ENCODE measurements at regions not wholly inside any gene's neighbourhood (a gene's known extent, or its start where the extent isn't known, plus 50 kb on each side); places are given as distances from the start of the nearest gene placed in this dataset.

- Histone ChIP-seq H3K27ac (no peak overlapping the region), H3K4me1 (no peaks in the 10 kb centered on the region), H3K36me3 (no peaks in the 10 kb centered on the region), H3K9me3 (no peaks in the 10 kb centered on the region), H3K27me3 (no peaks in the 10 kb centered on the region), H3K4me3 (no peak overlapping the region)
- 80 to 84% methylated on average over 6 of the region's 6 CpGs for WGBS, 2 donors
- no peak for DNase-seq
- TF ChIP-seq, protein P1, sequence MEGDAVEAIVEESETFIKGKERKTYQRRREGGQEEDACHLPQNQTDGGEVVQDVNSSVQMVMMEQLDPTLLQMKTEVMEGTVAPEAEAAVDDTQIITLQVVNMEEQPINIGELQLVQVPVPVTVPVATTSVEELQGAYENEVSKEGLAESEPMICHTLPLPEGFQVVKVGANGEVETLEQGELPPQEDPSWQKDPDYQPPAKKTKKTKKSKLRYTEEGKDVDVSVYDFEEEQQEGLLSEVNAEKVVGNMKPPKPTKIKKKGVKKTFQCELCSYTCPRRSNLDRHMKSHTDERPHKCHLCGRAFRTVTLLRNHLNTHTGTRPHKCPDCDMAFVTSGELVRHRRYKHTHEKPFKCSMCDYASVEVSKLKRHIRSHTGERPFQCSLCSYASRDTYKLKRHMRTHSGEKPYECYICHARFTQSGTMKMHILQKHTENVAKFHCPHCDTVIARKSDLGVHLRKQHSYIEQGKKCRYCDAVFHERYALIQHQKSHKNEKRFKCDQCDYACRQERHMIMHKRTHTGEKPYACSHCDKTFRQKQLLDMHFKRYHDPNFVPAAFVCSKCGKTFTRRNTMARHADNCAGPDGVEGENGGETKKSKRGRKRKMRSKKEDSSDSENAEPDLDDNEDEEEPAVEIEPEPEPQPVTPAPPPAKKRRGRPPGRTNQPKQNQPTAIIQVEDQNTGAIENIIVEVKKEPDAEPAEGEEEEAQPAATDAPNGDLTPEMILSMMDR (IDR thresholded peaks at IDR 0.05), result no peak
- intact Hi-C loops (cut with DNase I), result no loop called here
- ATAC-seq, result no peak
Measured at GRCh38 chr4:79255793-79256192, 70.1 kb downstream of the NAA11 start.

GRCh38 chr4:79253924-79254323 lies 71.9 kb downstream of the NAA11 start:
- no peak overlapping the region for H3K27ac ChIP-seq
- no peaks in the 10 kb centered on the region for H3K36me3 ChIP-seq
- TF ChIP-seq, protein P1 (IDR thresholded peaks at IDR 0.05), result no peak
- H3K4me3 ChIP-seq, result no peak overlapping the region
- intact Hi-C loops (cut with DNase I), result no loop called here
- 86 to 90% methylated on average over 1 of the region's 1 CpG for WGBS, 2 donors
- no peak for ATAC-seq
- DNase-seq, result no peak
- no peaks in the 10 kb centered on the region for H3K9me3 ChIP-seq
- no peaks in the 10 kb centered on the region for H3K4me1 ChIP-seq
- no peaks in the 10 kb centered on the region for H3K27me3 ChIP-seq

GRCh38 chr4:79253168-79253567 lies 72.7 kb downstream of the NAA11 start:
- no peak overlapping the region for H3K27ac ChIP-seq
- no peak overlapping the region for H3K4me3 ChIP-seq
- DNase-seq, result no peak
- TF ChIP-seq, protein P1 (IDR thresholded peaks at IDR 0.05), result no peak
- no peaks in the 10 kb centered on the region for H3K27me3 ChIP-seq
- H3K36me3 ChIP-seq, result no peaks in the 10 kb centered on the region
- ATAC-seq, result no peak
- H3K4me1 ChIP-seq, result no peaks in the 10 kb centered on the region
- intact Hi-C loops (cut with DNase I), result no loop called here
- H3K9me3 ChIP-seq, result no peaks in the 10 kb centered on the region

DNA sequence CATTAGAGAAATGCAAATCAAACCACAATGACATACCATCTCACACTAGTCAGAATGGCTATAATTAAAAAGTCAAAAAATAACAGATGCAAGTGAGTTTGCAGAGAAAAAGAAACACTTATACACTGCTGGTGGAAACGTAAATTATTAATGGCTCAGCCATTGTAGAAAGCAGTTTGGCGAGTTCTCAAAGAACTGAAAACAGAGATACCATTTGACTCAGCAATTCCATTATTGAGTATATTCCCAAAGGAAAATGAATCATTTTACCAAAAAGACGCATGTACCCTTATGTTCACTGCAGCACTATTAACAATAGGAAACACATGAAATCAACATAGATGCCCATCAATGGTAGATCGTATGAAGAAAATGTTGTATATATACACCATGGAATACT lies 75.0 kb downstream of the NAA11 start:
- intact Hi-C loops (cut with DNase I), result no loop called here
- WGBS, 2 donors, result 84 to 86% methylated on average over 4 of the region's 4 CpGs
- H3K4me1 ChIP-seq, result no peaks in the 10 kb centered on the region
- ATAC-seq (no peak), DNase-seq (no peak)
- no peaks in the 10 kb centered on the region for H3K36me3 ChIP-seq
- TF ChIP-seq, protein P1 (IDR thresholded peaks at IDR 0.05), result no peak
- no peak overlapping the region for H3K27ac ChIP-seq
- no peaks in the 10 kb centered on the region for H3K27me3 ChIP-seq
- no peaks in the 10 kb centered on the region for H3K9me3 ChIP-seq
- H3K4me3 ChIP-seq, result no peak overlapping the region
